Activated naive CD4-positive, alpha-beta T cell (primary cell): ENCODE measurements at regions not wholly inside any gene's neighbourhood (a gene's known extent, or its start where the extent isn't known, plus 50 kb on each side); places are given as distances from the start of the nearest gene placed in this dataset.
"Not testable (repeated sequence)": the region's sequence is repeated elsewhere in the genome, so short reads cannot be mapped to it uniquely, and the experiment has no call there.

Source experiments
- DNase-seq, 4 experiments: peaks; one replicate each; lab custom pipeline; 2025; lab: John Stamatoyannopoulos, UW

DNA sequence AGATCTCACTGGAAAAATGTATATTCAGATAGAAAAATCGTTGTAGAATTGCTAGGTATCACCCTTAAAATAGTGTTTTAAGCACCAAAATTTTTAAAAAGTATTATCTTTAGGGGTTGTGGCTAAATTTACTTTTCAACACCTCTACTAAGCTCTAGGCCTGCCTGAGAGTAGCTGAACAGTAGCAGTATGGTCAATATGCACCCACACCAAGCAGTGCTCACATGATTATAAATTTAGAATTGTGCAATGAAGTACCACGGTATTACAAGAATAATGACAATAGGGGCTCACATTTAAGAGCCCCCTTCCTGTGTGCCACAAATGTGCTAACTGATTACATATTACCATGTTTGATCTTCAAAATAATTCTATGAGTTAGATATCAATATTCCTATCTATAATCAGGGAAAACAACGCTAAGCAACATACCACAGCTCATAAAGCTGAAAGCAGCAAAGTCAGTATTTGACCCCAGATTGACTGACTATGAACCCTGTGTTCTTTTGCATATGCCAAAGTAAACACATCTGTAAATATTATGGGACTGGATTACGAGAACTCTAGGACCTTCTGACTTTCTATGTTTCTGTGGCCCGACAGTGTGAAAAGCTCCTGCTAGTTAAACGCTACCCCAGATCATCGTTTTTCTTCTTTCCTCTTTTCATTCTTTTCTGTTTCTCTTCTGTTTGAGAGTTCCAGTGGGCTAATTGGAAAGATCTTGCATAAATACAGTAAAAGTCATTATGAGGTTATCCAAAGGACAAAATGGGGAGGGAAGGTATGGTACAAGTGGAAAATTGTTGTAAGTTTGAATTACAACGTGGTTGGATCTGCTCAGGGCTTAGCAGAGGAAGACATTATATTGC, 201.1 kb upstream of the C1orf87 start:
- no peak for DNase-seq

DNA sequence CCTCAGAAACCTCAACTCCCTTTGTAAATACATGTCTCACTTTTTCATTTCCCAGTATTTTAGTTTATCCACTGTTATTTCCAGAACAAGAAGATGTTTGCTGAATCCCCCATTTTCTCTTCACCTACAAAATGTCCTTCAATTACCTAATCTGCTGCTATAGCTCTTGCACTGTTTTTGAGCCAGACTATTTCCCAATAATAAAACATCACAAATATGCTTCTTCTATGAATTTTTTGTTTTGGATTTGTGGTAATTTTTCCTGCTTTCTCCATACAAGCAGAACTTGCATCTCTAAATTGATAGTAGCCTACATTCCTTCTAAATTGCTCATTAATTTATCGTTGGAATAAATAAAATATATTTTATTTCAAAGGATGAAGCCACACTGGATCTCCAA, 199.6 kb upstream of the C1orf87 start:
- no peak for DNase-seq

DNA sequence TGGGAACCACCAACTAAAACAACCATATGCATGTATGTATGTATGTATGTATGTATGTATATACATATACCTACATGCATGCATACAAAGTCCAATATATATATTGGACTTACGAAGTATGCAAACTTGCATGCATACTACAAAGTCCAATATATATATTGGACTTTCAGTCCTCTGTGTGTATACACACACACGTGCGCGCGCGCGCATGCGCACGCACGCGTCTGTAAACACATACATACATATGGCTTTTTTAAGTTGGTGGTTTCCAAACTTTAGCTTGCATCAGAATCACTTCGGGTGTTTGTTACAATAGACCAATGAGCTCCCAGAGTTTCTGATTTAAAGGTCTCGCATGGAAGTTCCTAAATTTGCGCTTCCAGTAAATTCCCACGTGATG, 197.5 kb upstream of the C1orf87 start:
- no peak for DNase-seq

DNA sequence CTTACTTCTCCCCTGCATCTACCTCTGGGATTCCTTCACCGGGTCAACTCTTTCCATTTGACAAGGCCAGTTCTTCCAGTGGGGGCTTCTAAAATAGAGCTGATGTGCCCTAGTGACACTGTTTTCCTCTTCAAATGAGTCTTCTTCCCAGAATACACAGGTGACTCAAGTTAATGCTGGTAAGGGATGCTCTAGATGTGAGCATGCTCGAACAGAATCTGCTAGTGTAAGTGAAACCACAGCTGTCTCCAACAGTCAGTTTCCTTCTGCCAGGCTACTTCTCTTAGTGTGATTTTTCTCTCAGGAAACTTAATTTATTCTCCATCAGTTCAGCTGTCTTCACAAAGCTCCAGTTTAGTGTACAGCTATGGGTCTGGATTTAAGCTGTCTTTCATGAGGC, 194.9 kb upstream of the C1orf87 start:
- no peak for DNase-seq

DNA sequence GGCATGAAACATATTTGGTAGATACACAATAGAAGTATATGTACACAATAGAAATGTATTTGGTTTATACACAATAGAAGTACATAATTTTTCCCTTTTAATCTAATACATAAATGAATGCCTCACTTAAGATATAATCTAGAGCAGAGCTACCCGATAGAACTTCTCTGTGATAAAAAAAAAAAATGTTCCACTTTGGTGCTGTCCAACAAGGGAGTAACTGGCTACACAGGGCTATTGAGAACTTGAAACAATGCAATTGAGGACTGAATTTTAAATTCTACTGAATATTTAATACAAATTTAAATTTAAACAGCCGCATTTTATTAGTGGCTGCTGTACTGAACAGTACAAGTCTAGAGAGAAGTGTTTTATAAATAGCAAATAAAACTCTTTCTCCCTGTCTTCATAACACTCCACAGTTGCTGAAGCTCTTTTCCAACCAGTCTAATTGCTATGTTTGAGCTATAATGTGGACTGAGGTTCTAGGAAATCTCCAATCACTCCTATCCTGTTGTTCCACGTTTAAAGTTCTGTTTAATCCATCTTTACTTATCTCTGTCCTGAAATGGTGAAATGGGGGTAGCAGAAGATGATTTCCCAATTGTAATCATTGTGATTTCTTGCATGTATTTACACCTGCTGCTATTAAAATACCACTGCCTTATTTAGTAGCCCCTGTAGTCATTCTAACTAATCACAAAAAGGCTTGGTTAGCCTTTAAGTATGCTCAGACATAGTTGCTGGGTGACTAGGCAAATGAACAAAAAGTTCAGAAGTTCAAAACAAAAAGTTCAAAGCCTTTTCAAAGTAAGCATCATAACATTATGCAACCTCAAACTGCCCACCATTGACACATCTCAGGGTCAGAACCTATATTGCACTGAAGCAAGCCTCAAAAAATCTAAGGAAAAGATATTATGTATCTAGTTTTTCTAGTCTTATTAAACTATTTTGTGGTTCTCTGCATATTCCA, 192.3 kb upstream of the C1orf87 start:
- no peak for DNase-seq

DNA sequence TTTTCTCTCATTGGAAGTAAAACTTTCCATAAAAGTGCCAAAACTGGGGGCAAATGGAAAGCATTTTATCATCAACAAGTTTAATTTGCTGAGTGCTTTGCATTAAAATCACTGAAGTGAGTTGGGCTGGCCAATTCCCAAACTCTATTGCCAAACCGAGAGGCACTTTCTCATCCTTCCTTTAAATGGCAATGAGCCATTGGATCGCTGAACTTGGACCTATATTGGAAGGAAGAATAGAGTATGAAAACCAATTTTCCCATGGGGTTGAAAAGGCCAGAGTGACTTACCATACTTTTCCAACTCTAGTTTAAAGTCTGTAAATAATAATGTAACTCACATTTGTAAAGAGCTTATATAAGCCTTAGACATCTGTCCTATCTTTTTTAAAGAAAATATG, 189.1 kb upstream of the C1orf87 start:
- DNase-seq = no peak

DNA sequence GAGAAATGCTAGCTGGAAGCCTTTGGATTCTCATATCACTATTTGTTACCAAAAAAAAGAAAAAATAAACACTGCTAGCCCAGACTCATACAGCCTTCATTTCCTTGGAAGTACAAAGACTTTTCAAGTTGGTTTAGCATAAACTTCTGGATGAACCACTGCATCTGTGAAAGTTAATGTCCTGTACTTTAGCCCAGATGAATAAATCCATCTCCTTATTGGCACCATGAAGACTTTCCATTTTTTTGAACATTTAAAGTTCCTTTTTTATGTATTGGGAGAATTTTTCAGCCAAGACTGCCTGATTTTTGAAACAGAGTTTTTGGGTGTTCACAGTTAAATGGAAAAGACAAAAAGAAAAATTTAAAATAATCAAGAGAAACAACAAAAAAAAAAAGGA, 184.0 kb upstream of the C1orf87 start:
- no peak for DNase-seq

DNA sequence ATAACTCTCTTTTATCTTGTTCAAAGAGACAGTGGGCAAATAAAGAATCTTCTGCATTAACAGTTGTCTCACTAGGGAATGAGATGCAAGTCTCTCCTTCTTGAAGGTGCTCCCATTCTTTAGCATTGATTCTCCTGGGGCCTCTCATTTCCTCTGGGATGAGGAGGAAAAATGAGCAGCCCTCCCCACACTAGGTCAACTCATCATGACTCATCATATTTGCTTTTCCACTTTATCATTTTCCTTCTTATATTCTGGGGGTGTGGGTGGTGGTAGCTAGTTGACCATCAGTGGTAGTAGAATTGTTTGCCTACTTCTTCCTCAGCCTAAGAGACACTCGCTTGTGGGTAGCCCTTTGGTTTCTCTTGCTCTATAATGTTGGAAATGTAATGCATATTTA, 182.0 kb upstream of the C1orf87 start:
- no peak for DNase-seq

DNA sequence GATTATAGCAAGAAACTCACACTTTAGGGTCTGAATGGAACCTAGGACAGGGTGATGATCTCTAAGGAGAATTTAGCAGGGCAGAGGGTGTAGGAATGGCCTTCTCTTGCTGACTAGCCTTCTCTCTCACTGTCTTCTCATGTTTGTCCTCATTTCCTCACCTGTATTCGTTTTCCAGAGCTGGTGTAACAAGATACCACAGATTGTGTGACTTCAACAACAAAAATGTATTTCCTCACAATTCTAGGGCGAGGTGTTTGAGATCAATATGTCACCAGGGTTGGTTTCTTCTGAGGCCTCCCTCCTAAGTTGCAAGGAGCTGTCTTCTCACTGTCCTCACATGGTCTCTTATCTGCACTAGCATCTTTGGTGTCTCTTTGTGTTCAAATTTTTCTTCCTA, 177.9 kb upstream of the C1orf87 start:
- no peak for DNase-seq

DNA sequence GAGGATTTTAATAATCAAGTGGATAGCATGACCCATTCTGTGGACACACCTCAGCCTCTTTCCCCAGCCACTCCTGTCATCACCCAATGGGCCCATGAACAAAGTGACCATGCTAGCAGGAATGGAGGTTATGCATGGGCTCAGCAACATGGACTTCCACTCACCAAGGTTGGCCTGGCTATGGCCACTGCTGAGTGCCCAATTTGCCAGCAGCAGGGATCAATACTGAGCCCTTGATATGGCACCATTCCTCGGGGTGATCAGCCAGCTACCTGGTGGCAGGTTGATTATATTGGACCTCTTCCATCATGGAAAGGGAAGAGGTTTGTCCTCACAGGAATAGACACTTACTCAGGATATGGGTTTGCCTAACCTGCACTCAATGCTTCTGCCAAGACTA, 173.9 kb upstream of the C1orf87 start:
- not testable (repeated sequence) for DNase-seq

DNA sequence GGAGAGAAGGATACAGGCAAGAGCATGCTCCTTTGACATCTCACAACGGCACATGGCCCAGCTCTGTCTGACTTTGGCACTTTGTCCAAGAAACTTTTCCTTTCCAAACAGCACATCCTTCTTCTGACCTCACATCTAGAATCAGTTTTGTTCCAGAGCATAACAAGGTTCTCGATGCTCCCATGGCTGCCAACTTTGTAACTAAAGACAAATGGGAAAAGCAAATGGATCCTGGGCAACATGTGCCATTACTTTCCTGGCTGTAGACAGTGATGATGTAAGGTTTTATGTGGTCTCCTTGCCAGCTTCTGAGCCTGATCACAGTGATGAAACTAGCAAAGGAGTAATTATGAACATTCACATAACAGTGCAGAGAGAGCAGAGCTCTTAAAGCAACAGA, 171.8 kb upstream of the C1orf87 start:
- no peak for DNase-seq

DNA sequence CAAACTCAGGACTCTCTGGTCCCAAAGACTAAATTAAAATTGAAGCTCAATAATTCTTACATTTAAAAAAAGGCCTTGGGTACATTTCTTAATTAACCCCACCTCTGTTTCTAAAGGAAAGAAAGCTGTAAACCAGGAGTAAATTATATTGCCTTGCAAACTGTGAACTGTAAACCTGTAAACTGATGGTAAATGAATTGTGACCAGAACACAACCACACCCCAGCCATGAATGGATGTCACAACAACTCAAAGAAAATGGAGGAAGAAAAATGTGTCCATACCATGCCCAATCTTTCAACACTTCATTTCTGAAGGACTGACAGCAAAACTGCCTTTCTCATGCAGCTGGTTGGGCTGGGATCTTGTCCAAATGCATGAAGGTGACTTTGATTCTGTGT, 171.3 kb upstream of the C1orf87 start:
- no peak for DNase-seq

DNA sequence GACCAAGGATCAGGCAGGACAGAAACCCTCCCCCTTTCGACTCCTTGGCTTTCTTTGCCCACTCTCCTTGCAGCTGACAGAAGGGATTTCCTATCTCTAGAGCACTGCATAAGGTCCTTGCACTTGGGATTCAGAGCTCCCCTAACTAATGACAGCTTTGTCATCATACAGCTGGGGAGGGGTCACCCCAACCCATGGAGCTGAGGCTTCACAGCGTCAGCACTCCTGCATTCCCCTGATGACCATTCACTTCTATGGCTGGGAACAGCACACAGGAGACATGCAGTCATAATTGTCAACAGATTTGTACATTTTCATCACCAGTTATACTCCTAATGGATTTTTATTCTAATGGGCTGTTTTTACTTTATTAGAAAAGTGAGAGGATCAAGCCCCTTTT, 161.7 kb upstream of the C1orf87 start:
- no peak for DNase-seq

DNA sequence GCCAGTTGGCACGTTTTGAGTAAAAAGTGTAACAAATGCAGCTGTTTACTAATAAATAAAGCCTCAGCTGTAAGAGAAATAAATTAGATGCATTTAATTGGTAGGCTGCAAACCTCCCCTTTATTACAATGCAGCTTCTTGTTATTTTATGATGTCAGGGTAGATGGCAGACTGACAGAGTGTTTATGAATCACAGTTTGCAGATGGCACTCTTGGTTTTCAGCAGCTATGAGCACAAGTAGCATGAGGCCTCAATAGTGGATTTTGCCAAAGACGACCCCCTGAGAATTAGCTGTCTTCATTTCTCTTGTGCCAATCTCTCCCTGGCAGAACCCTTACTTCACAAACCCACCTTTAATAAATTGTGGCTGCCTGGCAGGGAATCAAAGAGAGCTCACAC, 161.2 kb upstream of the C1orf87 start:
- DNase-seq = no peak

DNA sequence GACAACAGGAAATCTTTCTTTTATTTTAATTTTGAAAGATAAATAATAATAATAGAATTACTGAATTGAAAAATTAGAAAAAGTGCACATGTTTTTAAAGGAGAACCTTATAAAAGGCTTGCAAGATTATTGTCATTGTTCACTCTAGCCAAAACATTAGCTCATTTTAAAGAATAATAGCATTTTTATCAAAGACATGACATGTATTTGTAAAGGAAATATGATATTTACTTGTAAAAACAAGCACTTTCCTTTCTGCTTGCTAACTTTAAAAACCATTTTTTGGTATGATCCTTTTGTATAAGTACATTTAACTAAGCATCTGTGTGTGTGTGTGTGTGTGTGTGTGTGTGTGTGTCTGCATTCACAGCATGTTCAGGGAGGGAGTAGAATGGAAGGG, 156.3 kb upstream of the C1orf87 start:
- no peak for DNase-seq

DNA sequence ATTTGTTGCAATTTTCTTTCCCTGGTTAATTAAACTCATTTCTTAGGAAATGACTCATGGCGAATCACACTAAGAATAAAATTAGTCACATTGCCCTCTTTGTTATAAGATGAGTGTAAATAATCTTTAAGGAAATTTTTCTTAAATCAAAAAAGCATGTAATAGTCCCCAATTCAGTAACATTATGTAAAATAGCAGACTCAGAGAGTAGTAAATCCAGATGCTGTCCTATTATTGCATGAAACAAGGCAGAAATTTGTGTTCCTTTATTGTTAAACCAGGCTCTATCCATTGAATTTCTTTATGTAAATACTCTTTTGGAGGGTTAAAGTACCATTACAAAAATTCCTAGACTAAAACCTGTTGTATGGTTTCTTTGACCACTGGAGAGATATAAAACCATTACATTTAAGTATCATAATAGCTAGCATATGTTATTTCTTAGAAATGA, 154.5 kb upstream of the C1orf87 start:
- DNase-seq = no peak

DNA sequence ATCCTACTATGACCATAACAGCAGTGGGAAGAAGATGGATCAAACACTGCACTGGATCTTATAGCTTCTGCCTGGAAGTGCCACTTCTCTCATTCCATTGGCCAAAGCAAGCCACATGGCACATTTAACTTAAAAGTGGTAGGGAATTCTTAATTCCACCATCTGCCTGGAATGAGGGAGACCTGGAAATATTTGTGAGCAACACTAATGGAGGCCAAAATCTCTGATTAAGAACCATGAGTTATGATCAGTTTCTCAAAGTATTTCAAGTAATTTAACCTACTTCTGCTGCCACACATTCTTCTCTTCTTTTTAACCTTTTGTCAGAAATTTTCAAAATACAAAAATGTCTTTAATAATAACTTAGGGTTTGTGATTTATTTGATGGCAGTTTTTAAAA, 154.0 kb upstream of the C1orf87 start:
- DNase-seq = no peak

DNA sequence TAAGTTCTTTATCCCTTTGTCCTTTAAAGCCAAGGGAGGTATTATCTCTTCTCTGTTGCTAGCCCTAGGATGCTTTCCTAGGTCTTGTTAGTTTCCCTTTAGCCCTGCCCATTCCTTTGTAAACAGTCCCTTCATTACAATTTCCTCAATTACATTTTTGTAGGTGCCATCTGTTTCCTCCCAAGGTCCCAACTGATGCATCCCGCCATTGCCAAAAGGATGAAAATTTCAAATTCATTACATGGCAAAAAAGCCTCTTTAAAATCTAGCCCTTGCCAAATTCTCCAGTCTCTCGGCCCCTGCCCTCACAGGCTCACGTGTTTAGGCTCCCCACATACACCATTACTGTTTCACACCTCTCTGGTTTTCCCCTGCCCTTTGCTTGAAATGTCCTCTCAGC, 151.9 kb upstream of the C1orf87 start:
- DNase-seq = no peak

DNA sequence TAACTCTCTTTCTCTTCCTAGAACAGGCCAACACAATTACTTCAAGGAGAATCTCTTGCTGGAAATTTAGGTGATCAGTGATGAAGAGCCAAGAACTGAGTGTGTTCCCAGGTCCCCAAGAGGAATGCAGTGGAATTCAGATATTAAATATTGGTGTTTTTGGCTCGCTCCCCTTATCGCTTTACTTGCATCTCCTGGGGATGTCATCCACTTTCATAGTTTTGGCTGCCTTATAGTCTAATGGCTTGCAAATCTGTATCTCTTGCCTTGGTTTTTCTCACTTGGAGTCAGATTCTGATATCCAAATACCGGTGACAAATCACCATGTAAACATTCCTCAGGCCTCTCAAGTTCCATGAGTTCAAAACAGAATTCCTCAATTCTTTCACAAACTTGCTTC, 151.0 kb upstream of the C1orf87 start:
- no peak for DNase-seq

DNA sequence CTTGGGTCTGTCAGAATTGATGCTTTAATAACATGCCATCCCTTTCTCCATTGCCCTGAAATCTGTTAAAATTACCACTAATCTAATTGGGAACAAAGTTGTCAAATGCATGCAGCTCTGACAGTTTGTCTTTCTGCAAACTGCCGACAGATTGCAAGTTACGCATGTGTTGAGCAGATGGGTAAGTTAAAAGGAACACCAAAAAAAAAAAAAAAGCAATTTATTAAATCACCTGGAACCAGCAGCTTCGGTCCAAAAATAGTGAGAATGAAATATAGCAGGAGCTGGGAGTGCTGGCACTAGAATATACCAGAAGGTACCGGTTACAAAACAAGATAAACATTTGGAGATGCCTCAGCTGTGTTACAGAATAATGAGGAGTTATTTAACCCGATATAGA, 149.6 kb upstream of the C1orf87 start:
- DNase-seq = no peak

DNA sequence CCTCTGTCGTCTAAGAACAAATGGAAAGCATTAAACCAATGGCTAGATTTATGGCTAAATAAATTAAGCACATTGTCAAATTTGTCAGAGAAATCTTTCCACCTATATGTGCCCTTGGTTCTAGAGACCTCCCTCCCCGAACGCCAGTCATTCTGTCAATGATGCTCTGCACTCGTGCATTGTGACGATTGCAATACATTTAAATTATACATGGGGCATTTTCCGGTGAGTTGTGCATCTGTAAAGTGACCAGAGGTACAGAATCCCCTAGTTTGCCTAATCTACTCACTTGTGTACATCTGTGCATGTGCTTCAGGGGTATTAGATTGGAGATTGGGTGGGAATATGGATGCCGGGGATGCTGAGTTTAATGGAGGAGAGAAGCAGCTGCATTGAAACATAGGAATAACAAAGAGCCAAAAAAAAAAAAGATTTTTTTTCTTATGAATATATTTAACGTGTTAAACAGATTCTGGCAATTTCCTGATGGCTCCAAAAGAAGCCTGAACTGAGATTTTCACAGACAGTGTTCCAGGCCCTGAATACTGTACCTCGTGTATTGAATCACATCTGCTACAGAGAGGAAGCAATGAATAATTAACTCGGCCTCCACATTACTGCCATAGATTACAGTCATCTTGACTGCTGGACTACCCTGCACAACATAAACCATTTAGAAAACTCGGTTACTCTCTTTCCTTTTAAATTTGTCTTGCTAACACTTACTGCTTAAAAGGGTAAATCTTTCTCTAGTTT, 149.0 kb upstream of the C1orf87 start:
- DNase-seq = no peak

DNA sequence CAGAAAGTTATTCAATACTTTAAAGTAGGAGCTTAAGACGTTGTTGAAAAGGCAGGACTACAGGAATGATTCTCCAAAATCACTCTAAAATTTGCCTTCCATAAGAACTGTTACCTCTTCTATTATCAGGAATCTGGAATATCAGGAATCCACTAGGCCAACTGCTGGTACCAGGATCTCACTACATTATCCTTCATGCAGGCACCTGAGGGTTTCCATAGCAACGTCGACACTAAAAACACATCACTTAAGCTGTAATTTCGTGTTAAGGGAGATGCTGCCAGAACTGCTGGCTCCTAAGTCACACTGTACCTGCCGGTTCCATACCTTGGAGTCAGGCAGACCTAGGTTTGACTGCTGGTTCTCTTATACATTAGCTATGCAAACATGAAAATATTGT, 139.7 kb upstream of the C1orf87 start:
- DNase-seq = no peak
